GM18519 (cell line): ENCODE measurements at regions not wholly inside any gene's neighbourhood (a gene's known extent, or its start where the extent isn't known, plus 50 kb on each side); places are given as distances from the start of the nearest gene placed in this dataset.

ENCODE experiments used
- ATAC-seq: cut with Tn5 transposase; IDR thresholded peaks from one replicate; pipeline ENCODE4 v1.9.1; 2021; ENCODE audit warnings: mild to moderate bottlenecking, moderate library complexity; ENCODE audit not compliant: unreplicated experiment, low FRiP score

GRCh38 chrX:40485973-40486372, 94.8 kb upstream of the ATP6AP2 start:
- ATAC-seq: no peak

DNA sequence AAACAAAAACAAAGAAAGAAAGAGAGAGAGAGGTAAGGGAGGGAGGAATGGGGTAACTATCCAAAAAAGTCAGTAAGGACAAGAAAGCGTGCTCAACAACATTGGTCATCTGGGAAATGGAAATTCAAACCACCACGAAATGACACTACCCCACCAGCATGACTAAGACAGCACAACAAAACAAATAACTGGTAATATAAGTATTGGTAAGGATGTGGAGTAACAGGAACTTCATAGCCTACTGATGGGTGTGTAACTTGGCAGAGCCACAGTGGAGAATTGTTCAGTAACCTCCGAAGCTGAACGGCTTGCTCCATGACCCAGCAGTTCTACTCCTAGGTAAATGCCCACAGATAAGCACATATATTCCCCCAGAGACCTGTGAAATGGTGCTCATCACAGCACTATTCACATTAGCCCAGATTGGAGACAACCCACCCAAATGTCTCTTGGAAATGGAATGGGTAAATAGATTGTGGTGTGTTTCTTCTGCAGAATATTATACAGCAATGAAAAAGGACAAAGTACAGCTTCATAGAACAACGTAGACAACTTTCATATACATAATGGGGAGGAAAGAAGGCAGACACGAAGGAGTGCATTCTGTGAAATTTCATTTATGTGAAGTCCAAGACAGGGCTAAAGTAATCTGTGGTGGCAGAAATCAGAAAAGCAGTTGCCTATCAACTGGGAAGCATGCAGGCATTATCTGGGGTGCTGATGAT, 95.5 kb upstream of the ATP6AP2 start:
- ATAC-seq: no peak

GRCh38 chrX:40484408-40485091, 96.2 kb upstream of the ATP6AP2 start:
- no peak for ATAC-seq

DNA sequence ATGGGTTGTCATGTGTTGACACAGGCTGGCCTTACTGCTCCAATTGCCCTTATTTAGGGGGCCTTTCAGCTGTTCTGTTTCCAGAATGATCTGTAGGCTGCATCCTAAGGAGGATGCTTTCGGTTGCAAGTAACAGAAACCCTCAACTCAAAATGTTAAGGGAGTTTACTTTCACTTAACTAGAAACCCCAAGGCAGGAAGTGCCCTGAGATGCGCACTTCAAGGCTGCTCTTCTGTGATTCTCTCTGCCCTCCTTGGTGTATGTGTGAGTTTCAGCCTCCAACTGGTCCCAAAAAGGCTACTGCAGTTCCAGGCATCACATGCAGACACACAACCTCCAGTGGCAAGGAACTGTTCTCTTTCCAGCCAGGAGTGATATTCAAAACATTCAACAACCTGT, 97.3 kb upstream of the ATP6AP2 start:
- ATAC-seq: no peak

GRCh38 chrX:40479777-40480318, 100.9 kb upstream of the ATP6AP2 start:
- no peak for ATAC-seq

DNA sequence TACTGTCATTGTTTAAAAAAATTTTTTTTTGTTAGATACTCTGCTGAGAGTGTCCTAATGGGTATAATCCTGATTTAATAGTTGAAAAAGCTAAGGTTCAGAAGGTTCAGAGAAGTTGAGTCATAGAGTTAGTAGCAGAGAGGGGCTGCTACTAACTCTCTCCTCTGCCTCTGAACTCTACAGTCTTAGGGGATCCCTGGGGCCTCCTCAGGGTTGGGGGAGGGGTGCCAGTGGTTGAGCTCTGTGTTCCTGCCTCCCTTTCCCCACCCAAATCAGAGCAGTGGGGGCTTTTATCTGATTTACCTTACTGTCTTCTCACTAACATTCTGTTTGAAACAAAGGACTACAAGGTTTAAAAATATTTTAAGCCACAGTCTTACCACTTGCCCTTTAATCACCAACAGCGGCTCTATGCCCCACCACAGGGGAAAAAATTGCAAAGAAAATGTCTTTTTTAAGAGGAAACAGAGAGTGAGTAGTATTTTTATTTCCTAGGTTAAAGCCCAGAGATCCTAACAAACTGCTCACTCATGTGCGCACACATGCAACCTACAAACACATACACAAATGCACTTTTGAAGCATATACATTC, 102.2 kb upstream of the ATP6AP2 start:
- ATAC-seq: no peak

- ATAC-seq: no peak
Observed at GRCh38 chrX:40476958-40477357, 103.8 kb upstream of the ATP6AP2 start.

DNA sequence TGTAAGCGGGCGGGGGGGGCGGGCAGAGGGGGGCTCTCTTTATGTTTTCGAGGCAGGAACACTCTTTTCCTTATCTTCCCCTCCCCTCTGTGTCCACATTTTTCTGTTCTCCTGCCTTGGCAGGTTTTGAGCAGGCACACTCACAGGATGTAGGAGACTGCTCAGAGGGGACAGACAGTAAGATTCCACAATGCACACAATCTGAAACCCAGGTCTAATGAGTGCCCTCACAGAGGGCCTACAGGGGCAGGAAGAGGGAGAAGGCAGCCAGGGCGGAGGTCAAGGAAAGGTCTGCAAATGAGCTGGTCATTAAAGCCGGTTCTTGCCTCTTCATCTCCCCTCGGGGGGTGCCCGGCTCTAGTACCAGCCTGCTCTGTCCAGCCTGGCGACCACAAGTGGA, 106.1 kb upstream of the ATP6AP2 start:
- no peak for ATAC-seq

- ATAC-seq: no peak
Observed at GRCh38 chrX:40474205-40474626, 106.6 kb upstream of the ATP6AP2 start.

DNA sequence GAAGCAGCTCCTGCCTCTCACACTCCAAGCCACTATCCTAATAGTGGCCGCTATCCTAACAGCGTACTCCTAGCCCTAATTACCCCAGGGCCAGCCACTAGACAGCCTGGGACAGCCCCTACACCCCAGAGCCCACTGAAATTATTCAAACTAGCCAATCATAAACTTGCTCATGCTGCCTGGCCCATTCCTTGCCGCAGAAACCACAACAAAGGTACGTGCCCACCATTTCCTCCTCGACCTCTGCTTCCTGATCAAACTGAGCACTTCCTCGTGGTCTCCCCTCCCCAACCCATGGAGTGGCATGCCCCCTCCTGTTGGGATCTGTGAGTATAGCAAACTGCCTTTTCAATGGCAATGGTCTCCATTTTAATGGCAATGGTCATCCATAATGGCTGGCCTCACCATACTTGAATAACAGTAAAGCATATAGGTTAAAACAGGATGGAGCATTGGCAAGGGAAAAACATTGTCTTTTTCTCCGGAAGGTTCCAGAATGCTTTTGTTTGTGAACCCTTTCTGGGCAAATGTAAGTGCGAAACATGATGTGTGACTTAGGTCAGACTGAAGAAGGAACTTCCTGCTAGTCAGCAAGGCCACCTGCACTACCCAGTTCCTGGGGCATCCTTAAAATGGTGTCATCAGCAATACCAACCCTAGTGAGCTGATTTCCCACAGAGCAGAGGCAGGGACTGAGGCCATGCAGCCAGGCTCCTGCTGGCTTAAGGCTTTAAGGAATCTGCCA, 107.1 kb upstream of the ATP6AP2 start:
- no peak for ATAC-seq

- ATAC-seq: no peak
Observed at GRCh38 chrX:40471965-40472648, 108.7 kb upstream of the ATP6AP2 start.

- ATAC-seq: no peak
Observed at GRCh38 chrX:40470830-40471429, 109.8 kb upstream of the ATP6AP2 start.

DNA sequence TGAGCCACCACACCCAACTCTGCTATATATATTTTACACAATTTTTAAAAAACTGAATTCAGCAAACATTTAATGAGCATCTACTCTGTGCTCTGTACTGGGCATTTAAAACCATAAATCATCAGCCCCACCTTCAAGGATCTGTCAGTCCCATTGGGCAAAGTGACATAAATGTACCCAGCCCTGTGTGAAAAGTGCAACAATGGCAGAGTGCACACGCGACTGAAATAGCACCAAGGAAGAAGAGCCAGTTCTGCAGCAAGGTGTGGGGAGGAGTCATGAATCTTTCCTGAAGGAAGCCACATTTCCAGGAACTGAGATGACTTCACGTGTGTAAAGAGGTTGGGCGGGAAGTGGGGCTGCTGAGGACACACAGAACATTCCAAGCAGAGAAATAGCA, 111.5 kb upstream of the ATP6AP2 start:
- ATAC-seq: no peak

GRCh38 chrX:40468033-40468846, 112.5 kb upstream of the ATP6AP2 start:
- no peak for ATAC-seq

DNA sequence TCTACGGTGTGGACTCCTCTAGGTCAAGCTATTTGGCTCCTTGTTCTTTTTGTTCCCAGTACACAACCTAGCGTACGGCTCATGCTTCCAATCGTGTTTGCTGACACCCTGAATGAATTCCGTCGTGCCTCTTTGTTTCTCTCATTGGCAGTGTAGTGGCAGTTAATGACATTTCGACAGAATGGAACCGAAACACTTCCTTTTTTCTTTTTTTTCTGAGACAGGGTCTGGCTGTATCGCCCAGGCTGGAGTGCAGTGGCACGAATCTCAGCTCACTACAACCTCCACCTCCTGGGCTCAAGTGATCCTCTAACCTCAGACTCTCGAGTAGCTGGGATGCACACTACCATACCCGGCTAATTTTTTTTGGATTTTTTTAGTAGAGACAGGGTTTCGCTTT, 113.3 kb upstream of the ATP6AP2 start:
- no peak for ATAC-seq

GRCh38 chrX:40465735-40466551, 114.8 kb upstream of the ATP6AP2 start:
- no peak for ATAC-seq

DNA sequence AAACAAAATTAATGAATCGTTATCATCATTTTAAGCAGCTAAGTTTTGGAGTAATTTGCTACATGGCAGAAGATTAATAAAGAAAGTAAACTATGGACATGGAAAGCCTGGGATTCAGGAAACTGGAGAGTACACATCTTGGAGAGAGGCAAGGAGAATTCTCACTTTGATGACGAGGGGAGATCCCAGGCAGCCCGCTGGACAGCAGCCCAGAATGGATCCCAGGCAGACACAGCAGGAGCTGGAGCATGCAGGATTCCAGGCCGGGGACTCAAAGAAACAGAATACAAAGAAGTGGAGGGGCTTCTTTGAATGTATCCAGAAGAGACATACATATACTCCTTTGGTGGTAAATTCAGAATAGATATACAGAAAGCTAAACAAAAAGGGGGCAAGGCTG, 118.0 kb upstream of the ATP6AP2 start:
- ATAC-seq: no peak

DNA sequence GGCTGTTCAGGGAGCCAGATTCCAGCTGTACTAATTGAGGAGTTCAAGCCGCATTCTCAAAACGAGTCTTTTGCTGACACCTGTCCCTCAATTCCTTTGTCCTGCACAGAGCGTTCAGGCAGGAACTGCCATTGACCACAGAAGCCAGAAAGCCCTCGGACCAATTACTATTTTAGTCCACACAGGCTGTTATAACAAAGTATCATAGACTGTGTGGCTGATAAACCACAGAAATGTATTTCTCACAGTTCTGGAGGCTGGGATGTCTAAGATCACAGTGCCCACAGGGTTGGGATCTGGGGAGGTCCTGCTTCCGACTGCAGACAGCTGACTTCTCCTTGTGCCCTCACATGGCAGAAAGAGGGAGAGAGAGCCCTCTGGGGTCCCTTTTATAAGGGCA, 119.8 kb upstream of the ATP6AP2 start:
- ATAC-seq: no peak
